HCT116 (cell line): ENCODE measurements at regions not wholly inside any gene's neighbourhood (a gene's known extent, or its start where the extent isn't known, plus 50 kb on each side); places are given as distances from the start of the nearest gene placed in this dataset.

Source experiments
- ATAC-seq: fragments of 200-7000 bp; cut with Tn5 transposase; 2 replicates; pipeline ENCODE4 v1.9.1; 2020; ENCODE audit warnings: mild to moderate bottlenecking, moderate library complexity
- BruUV-seq: library from RNA; stranded (reverse); fragments of 400-500 nt; replicated peaks from 2 replicates; lab custom pipeline; 2021; lab: Mats Ljungman, UMichigan
- CTCF ChIA-PET: fragments of 300-600 bp; sonication (Branson Sonifier 250); formaldehyde crosslinking; loops from one replicate; lab custom pipeline; 2021; ENCODE audit warnings: antibody characterized with exemption; lab: Charles Lee
- POLR2A ChIA-PET: fragments of 300-600, 350-600 bp; sonication (Branson Sonifier 250); formaldehyde crosslinking; loops from one replicate; lab custom pipeline; 2021; ENCODE audit warnings: antibody characterized with exemption; lab: Charles Lee
- RAD21 ChIA-PET, 2 experiments: fragments of 300-600 bp; sonication (Branson Sonifier 250); formaldehyde crosslinking; loops; one replicate each; lab custom pipeline; 2023; ENCODE audit warnings: low total read pairs in 2 of 2; ENCODE audit not compliant: uncharacterized antibody in 2 of 2, unreplicated experiment in 2 of 2, low non-redundant PET in 1 of 2; lab: Charles Lee
- DNase-seq: peaks from one replicate; pipeline ENCODE4 v3.0.0-alpha.2; 2010; ENCODE audit warnings: low read depth, low spot score
- H2AFZ ChIP-seq: fragments of 200-600 bp; shearing (Covaris generic), sonication (generic); 2 replicates; pipeline ENCODE4 v1.6.1; 2017; ENCODE audit warnings: low read depth, mixed run types, mixed read lengths, antibody characterized with exemption, low read length; ENCODE audit not compliant: poor library complexity, severe bottlenecking
- H3K27ac ChIP-seq: 2 replicates; pipeline ENCODE4 v1.5.1; 2012; ENCODE audit warnings: low read depth, low read length
- H3K27me3 ChIP-seq: fragments of 200-600 bp; sonication (generic); 2 replicates; pipeline ENCODE4 v1.6.1; 2016; ENCODE audit warnings: mixed run types, low read length, mixed read lengths; ENCODE audit not compliant: insufficient read depth
- H3K36me3 ChIP-seq, 2 experiments: fragments of 200-500 bp in 1 of 2; fragments of 200-600 bp in 1 of 2; sonication (Bioruptor generic) in 1 of 2; sonication (generic) in 1 of 2; 2 replicates each; pipeline versions ENCODE4 v1.5.1 to v1.6.1; 2014 to 2016; ENCODE audit warnings: low read length in 2 of 2, inconsistent platforms in 1 of 2, mixed read lengths in 1 of 2, mixed run types in 1 of 2; ENCODE audit not compliant: insufficient read depth in 2 of 2, control insufficient read depth in 1 of 2
- H3K4me1 ChIP-seq, 2 experiments: fragments of 200-600 bp in 1 of 2; sonication (generic) in 1 of 2; 2 replicates each; pipeline versions ENCODE4 v1.5.1 to v1.6.1; 2012 to 2017; ENCODE audit warnings: low read length in 2 of 2, inconsistent platforms in 1 of 2, mild to moderate bottlenecking in 1 of 2, mixed read lengths in 1 of 2, mixed run types in 1 of 2, moderate library complexity in 1 of 2; ENCODE audit not compliant: insufficient read depth in 2 of 2, control insufficient read depth in 1 of 2
- H3K4me2 ChIP-seq: fragments of 200-600 bp; sonication (generic); 2 replicates; pipeline ENCODE4 v1.6.1; 2017; ENCODE audit warnings: mixed run types, low read length, mixed read lengths
- H3K4me3 ChIP-seq, 2 experiments: fragments of 200-600 bp in 1 of 2; sonication (generic) in 1 of 2; replicated peaks in 1 of 2; 2 replicates each; pipeline ENCODE4 v1.5.1; 2011 to 2016; ENCODE audit warnings: low read length in 2 of 2, control low read depth in 1 of 2, low read depth in 1 of 2, mild to moderate bottlenecking in 1 of 2, mixed read lengths in 1 of 2, mixed run types in 1 of 2
- H3K79me2 ChIP-seq: fragments of 200-600 bp; sonication (generic); 2 replicates; pipeline ENCODE4 v1.6.1; 2017; ENCODE audit warnings: mild to moderate bottlenecking, mixed run types, low read length, moderate library complexity, mixed read lengths; ENCODE audit not compliant: insufficient read depth
- H3K9ac ChIP-seq: fragments of 200-600 bp; sonication (generic); 2 replicates; pipeline ENCODE4 v1.6.1; 2016; ENCODE audit warnings: low read length, mixed read lengths
- H3K9me2 ChIP-seq: fragments of 200-600 bp; sonication (generic), shearing (Covaris generic); 2 replicates; pipeline ENCODE4 v1.6.1; 2017; ENCODE audit warnings: mixed run types, mild to moderate bottlenecking, moderate library complexity; ENCODE audit not compliant: insufficient read depth
- H3K9me3 ChIP-seq, 2 experiments: fragments of 200-500 bp in 1 of 2; fragments of 200-600 bp in 1 of 2; sonication (Bioruptor generic) in 1 of 2; sonication (generic) in 1 of 2; 2 replicates each; pipeline ENCODE4 v1.6.1; 2014 to 2017; ENCODE audit warnings: low read length in 2 of 2, mixed read lengths in 2 of 2, inconsistent platforms in 1 of 2, low read depth in 1 of 2, mild to moderate bottlenecking in 1 of 2, mixed run types in 1 of 2, moderate library complexity in 1 of 2; ENCODE audit not compliant: control insufficient read depth in 1 of 2, insufficient read depth in 1 of 2
- H4K20me1 ChIP-seq: fragments of 200-600 bp; sonication (generic), shearing (Covaris generic); 2 replicates; pipeline ENCODE4 v1.6.1; 2017; ENCODE audit warnings: mixed run types, mild to moderate bottlenecking, moderate library complexity; ENCODE audit not compliant: insufficient read depth
- CEBPB ChIP-seq: IDR thresholded peaks from 2 replicates; pipeline ENCODE4 v1.6.1; 2012; ENCODE audit warnings: low read depth
- EGR1 ChIP-seq: IDR thresholded peaks from 2 replicates; pipeline ENCODE4 v1.6.1; 2012; ENCODE audit warnings: low read depth
- ELF1 ChIP-seq: IDR thresholded peaks from 2 replicates; pipeline ENCODE4 v1.6.1; 2012; ENCODE audit warnings: low read depth, borderline replicate concordance
- EZH2phosphoT487 ChIP-seq: fragments of 200-600 bp; IDR thresholded peaks from 2 replicates; pipeline ENCODE4 v1.6.1; 2018; ENCODE audit warnings: antibody characterized with exemption, borderline replicate concordance
- FOSL1 ChIP-seq: IDR thresholded peaks from 2 replicates; pipeline ENCODE4 v1.6.1; 2012; ENCODE audit warnings: low read depth
- JUND ChIP-seq: IDR thresholded peaks from 2 replicates; pipeline ENCODE4 v1.6.1; 2012
- MAX ChIP-seq: IDR thresholded peaks from 2 replicates; pipeline ENCODE4 v1.6.1; 2012
- POLR2A ChIP-seq: IDR thresholded peaks from 2 replicates; pipeline ENCODE4 v1.7.0; 2011; ENCODE audit warnings: borderline replicate concordance; ENCODE audit not compliant: insufficient read depth, insufficient read length; ENCODE audit errors: extremely low read depth
- POLR2AphosphoS5 ChIP-seq: IDR thresholded peaks from 2 replicates; pipeline ENCODE4 v1.6.1; 2011; ENCODE audit warnings: mild to moderate bottlenecking, low read depth, low read length, moderate library complexity
- SRF ChIP-seq: IDR thresholded peaks from 2 replicates; pipeline ENCODE4 v1.6.1; 2012; ENCODE audit warnings: low read depth
- TCF7L2 ChIP-seq: IDR thresholded peaks from 2 replicates; pipeline ENCODE4 v1.7.0; 2011; ENCODE audit warnings: borderline replicate concordance, inconsistent platforms; ENCODE audit not compliant: insufficient read depth, insufficient read length; ENCODE audit errors: extremely low read depth
- YY1 ChIP-seq: IDR thresholded peaks from 2 replicates; pipeline ENCODE4 v1.6.1; 2011; ENCODE audit warnings: low read length, low read depth, moderate library complexity, mild to moderate bottlenecking; ENCODE audit not compliant: insufficient replicate concordance; ENCODE audit errors: extremely low read depth
- ZBTB33 ChIP-seq: IDR thresholded peaks from 2 replicates; pipeline ENCODE4 v1.6.1; 2011; ENCODE audit warnings: mild to moderate bottlenecking, low read length, moderate library complexity; ENCODE audit not compliant: insufficient replicate concordance; ENCODE audit errors: extremely low read depth
- ZFX ChIP-seq: fragments of 450-650 bp; IDR thresholded peaks from 2 replicates; pipeline ENCODE4 v1.6.1; 2017
- ZNF274 ChIP-seq: fragments of 200-500 bp; sonication (Bioruptor generic); IDR thresholded peaks from 2 replicates; pipeline ENCODE4 v1.6.1; 2014; ENCODE audit warnings: mild to moderate bottlenecking, low read depth, low read length, inconsistent platforms
- intact Hi-C: fragments of 100-400 bp; cut with micrococcal nuclease; formaldehyde crosslinking; loops from 2 replicates; pipeline ENCODE4 v1.10.0; 2022

DNA sequence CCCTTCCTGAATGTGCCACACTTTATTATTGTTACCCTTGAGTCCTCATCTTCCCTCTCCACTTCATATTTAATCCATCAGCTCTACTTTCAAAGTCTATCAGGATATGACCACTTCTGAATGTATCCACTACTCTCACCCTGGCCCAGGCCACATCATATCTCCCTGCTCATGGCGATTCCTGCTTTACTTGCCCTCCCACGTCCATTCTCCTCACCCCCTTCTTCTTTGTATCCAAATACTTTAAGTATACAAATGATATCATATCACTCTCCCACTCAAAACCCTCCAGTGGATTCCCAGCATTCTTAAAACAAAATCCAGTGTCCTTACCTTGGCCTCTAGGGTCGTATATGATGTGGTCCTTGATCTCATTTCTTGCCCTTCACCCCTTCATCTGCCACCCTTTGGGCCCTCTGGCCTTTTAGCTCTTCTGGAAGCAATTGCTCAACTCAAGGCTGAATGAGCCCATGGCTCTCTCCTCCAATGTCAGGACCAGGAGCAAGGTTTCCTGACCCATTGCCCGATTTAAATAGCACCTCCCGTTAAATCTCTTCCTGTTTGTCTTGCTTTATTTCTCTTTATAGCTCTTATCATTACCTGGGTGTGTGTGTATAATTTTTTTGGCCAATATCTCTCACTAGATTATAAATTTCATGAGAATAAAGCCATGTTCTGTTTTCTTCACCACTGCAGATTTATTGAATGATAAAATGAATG is 205.9 kb upstream of the ECI2 start:
- no peak overlapping the region for H3K27ac ChIP-seq
- RAD21 ChIA-PET = no interaction called here
- no peaks in the 10 kb centered on the region; the same call in 1 of the 2 replicates for H3K9me2 ChIP-seq
- no peaks in the 10 kb centered on the region for H3K27me3 ChIP-seq
- no TSS peak for BruUV-seq
- ATAC-seq = no peak
- TF ChIP-seq POLR2A (no peak), EGR1 (no peak), POLR2AphosphoS5 (no peak), ZNF274 (no peak), YY1 (no peak), MAX (no peak), ZFX (no peak), TCF7L2 (no peak), SRF (no peak)
- no peak overlapping the region for H3K4me3 ChIP-seq
- H3K79me2 ChIP-seq = no peaks in the 10 kb centered on the region
- CTCF ChIA-PET = no interaction called here
- no peaks in the 10 kb centered on the region for H4K20me1 ChIP-seq
- no peak overlapping the region for H2AFZ ChIP-seq
- no peak for DNase-seq
- H3K4me1 ChIP-seq = no peaks in the 10 kb centered on the region
- intact Hi-C loops = no loop called here
- H3K9ac ChIP-seq = no peak overlapping the region
- H3K4me2 ChIP-seq = no peak overlapping the region
- no peaks in the 10 kb centered on the region for H3K9me3 ChIP-seq
- H3K36me3 ChIP-seq = no peaks in the 10 kb centered on the region
- POLR2A ChIA-PET = no interaction called here

- Histone ChIP-seq H3K9me3 (no peaks in the 10 kb centered on the region), H3K4me1 (no peaks in the 10 kb centered on the region), H3K27ac (no peak overlapping the region), H3K36me3 (no peaks in the 10 kb centered on the region), H3K4me3 (no peak overlapping the region)
- intact Hi-C loops = no loop called here
- no TSS peak for BruUV-seq
- no peak for DNase-seq
- ChIA-PET RAD21 (no interaction called here), CTCF (no interaction called here)
- TF ChIP-seq ZBTB33 = no peak
- no peak for TF ChIP-seq FOSL1
- no peak for TF ChIP-seq EZH2phosphoT487
- TF ChIP-seq CEBPB = no peak
- no peak for TF ChIP-seq YY1
- TF ChIP-seq ELF1 = no peak
- TF ChIP-seq POLR2AphosphoS5 = no peak
- TF ChIP-seq JUND = no peak
- TF ChIP-seq, all 23 proteins: peak for 0
- Histone ChIP-seq H3K27me3 (no peaks in the 10 kb centered on the region), H2AFZ (no peak overlapping the region), H3K79me2 (no peaks in the 10 kb centered on the region), H3K9ac (no peak overlapping the region), H3K4me2 (no peak overlapping the region), H4K20me1 (no peaks in the 10 kb centered on the region), H3K9me2 (no peaks in the 10 kb centered on the region)
- POLR2A ChIA-PET = no interaction called here
- ATAC-seq = no peak
These were observed 205.2 kb upstream of the ECI2 start for GRCh38 chr6:4340544-4340943.
